GM21526 (cell line): ENCODE measurements at regions not wholly inside any gene's neighbourhood (a gene's known extent, or its start where the extent isn't known, plus 50 kb on each side); places are given as distances from the start of the nearest gene placed in this dataset.

ENCODE experiments used
- ATAC-seq: cut with Tn5 transposase; IDR thresholded peaks from one replicate; pipeline ENCODE4 v1.9.1; 2021; ENCODE audit warnings: moderate library complexity; ENCODE audit not compliant: unreplicated experiment, low FRiP score

DNA sequence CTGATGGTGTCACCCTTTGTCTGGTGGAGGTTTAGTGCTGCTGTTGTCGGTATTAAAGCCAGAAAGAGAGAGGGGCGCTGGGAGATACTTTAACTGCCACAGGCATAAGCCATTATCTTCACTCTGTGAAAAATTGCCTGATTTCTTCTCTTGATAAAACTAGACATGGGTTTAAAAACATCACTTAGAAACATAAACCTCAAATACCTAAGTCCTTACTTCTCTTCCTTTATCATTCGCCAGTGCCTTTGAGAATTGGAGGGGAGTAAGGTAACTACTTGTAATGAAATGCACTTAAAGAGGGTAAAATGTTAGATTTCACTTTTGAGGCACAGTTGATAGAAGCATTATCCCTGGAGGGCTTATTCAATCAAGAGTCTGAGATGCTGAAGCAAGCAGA is 434.5 kb downstream of the OLFM4 start:
- no peak for ATAC-seq

DNA sequence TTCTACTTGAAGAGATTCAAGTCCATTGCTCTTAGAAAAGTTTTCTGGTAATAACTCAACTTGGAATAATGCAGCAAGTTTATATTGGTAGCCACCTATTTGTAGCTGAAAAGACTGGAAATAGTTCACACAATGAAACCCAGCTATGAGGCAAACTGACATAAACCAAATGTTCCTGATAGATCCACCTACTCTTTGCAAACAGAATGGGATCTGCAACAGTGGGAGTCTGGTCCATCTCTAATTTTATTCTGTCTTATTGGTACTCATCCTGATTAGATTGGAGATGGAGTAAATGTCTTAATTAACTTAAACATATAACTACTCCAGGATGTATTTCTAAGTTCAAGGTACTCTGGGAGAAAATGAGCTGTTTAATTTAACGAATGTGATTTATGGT is 438.0 kb downstream of the OLFM4 start:
- ATAC-seq: no peak

DNA sequence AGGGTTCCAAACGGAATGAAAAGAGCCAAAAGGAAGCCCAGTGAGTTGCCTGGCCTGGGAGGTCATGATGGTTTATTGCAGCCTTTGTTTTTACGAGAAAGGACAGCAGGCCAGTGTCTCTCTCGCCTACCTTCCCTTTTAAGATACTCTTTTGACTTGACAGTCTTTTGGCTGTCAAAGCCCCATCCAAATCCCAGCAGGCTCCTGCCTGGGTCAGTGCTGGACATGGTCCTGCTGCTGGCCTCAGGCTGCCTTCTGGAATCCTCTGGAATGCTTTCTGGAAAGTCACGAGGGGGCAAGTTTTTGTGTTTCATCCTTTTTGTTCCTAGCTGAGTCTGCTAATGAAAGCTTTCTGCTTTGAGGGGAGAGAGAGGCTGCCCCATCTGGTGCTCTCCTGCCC is 444.8 kb downstream of the OLFM4 start:
- no peak for ATAC-seq

DNA sequence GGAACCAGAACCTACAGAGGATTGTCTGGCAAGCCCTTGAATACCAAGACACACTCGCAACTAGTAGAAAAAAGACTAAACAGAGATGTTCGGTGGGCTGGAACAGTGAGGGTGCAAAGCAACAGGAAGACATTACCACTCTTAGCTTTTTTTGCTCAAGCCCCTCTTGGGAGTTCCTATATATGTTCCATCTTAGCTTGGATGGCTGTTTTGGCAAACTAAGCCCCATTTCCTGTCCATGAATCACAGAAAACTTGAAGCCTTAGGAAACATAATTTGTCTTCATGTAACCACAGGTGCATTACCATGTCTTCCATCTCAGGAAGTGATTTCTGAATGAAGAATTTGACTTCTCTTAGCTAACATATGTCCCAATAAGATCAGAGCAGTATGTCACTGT is 446.3 kb downstream of the OLFM4 start:
- ATAC-seq: no peak

DNA sequence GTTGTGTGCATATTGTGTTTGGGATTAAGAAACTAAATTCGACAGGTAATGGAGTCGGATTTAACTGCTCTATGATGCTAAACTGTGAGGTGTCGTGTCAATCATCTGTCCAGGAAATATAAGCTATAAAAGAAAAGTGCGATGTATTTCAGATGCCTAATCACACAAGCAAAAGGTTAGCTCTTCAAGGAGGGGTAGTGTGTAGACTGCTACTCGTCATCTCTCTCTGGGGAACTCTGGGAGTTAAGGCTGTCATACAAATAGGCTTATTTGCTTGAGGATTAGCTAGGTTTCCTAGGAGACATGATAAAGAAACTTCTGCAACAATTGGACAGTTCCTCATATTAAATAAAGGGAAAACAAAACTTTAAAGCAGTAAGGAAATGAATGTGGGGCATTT is 462.1 kb downstream of the OLFM4 start:
- ATAC-seq: no peak

DNA sequence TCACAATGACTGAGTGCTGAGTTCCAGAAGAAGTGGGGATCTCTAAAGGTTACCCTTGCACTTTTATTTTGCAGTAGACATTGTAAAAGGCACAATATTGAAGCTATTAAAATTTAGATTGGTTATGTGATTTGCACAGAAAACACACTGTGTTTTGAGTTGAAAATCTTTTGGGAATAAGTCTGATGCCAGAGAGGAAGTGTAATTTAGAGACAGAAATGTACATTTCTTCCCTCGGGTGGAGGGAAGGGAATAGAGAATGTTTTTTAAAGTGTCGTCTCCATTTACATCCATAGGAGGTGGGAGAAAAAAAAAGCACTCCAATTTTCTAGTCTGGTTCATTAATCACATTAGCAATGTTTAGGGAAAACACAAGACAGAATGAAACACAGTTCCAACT is 465.8 kb downstream of the OLFM4 start:
- ATAC-seq: no peak

DNA sequence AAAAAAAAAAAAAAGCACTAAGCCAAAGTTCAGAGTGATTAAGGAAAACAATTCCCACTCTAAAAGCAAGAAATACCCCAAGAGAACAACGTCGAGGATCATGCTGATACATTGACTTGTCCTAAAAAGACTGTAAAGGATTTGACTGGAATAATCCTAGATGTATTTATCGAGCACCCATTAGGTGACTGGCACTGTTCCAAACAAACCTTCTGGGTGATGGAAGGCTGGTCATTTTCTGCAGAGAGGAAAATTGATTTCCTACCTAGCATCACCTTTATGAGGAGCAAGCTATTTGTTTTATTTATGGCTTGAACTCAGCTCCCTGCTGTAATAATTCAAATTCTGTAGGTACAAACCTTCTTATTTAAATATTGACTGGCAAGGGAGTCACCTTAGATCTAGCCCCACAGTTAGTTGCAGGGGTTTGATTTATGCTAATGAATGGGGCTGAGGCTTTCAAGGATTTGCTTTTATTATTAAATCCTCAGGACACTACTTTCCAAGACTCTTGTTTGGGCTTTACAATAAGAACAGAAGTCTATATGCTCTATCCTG is 471.0 kb downstream of the OLFM4 start:
- ATAC-seq: no peak

DNA sequence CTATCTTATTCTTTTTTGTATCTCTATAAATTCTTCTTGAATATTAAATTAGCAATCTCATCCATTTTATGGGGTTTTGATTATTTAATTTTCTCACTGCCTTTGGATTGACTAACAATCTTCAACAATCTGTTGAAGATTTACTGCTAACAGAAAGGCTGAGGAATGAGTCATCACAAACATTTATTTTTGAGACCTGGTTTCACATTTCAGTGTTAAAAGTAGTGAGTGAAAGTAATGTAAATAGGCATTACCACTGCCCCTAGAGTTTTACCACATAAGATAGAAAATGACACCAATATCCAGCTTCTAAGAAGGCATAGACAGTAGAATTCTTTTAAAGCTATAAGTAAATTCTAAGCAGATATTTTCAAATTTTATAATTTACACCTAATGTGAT is 472.8 kb downstream of the OLFM4 start:
- peak; percentile 73 for ATAC-seq

DNA sequence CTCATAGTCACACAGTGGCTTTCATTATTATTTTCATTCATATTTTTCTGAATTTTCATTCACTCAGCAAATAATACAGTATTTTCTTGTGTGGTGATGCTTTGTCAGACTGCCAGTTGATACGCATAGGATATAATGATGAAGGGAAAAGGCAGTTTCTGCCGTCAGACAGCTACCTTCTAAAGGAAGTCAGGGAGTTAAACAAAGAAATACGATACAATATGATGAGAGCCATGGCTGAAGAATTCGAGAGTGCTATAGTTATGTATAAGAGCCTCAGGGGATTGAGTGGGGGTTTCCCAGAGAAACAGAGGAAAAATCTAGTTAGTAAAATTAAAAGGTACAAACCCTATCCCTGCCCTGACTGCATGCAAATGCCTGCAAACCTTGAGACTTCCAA is 479.1 kb downstream of the OLFM4 start:
- ATAC-seq: no peak

DNA sequence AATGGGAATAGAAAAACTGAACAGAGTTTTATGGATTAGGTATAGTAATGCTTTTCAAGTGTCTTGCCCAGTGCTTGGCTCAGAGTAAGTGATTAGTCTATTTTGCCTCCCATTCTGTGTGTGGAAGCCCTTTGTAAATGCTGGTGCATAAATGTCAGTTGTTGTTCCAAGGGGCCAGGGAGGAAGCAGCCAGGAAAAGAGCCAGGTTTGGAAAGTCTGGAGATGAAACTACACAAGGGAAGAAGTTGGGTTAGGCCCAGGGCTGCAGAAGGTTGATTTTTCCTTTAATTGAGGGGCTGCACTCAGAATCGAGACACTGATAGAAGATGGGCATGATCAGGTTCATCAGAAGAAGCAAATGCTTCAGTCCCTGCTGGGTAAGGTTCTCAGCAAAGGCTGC is 484.0 kb downstream of the OLFM4 start:
- no peak for ATAC-seq

DNA sequence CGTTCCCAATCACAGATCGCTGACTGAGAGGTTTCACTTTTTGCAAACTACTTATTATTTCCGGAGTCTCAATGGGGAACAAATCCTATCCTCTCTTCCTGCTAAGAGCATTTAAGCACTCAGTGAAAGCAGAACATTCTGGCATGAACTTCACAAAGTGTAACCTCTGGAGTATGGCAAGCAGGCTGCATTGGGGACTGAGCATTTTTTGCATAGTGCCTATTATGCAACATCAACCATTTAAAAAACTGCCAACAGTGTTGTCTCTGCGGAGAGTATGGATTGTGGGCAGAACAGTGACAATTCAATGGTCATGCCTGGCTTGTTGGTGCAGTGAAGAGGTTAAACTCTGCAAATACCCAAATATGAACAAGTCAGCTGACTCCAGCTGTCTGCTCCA is 484.6 kb downstream of the OLFM4 start:
- no peak for ATAC-seq

DNA sequence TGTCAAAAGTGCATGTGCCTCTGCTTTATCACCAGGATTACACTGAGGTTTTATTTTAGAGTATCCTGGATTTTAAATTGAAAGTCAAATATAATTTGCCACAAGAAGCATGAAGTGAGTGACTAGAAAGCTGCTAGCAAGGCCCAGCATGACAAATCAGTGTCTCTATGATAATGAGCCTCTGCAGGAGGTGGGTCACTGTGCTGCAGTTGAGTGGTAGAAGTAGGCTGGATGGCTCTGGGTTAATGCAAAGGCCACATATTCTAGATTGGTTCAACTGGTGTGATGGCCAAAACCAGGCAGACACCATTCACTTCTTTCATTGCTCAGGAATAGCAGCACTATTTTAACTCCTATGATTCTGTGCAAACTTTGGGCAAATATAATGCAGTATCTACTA is 491.5 kb downstream of the OLFM4 start:
- no peak for ATAC-seq

DNA sequence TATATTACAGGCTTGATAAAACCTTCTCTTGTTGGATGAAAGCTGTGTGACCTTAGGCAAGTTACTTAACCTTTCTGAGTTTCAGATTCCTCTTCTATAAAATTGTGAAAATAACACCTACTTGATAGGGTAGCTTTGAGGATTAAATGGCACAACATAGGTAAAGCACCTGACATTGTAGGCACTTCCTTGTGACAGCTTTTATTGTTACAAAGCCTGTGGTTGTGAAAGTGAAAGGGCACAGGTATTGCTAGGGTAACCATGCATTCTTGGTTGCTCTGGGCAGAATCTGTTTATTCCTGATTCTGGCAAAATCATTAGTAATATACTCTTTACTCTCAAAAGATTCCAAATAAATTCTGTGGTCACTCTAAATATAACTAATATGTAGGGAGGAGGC is 493.4 kb downstream of the OLFM4 start:
- ATAC-seq: no peak

DNA sequence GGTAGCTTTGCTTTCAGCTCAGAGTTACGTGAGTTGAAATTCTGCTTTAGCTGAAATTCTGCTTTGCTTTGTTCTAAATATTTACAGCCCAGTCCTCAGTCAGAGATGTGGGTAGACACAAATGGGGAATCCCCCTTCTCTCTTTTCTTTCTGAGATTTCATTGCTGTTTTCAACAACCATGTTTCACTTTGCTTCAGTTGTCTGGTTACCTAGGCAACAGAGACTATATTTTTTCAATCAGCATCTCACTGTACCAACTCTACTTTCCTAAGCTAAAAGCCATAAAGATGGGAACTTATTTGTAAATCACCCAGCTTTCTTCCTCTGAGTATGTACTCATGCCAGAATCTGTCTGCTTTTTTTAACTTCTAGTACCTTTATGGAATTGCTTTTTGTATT is 509.0 kb downstream of the OLFM4 start:
- no peak for ATAC-seq

DNA sequence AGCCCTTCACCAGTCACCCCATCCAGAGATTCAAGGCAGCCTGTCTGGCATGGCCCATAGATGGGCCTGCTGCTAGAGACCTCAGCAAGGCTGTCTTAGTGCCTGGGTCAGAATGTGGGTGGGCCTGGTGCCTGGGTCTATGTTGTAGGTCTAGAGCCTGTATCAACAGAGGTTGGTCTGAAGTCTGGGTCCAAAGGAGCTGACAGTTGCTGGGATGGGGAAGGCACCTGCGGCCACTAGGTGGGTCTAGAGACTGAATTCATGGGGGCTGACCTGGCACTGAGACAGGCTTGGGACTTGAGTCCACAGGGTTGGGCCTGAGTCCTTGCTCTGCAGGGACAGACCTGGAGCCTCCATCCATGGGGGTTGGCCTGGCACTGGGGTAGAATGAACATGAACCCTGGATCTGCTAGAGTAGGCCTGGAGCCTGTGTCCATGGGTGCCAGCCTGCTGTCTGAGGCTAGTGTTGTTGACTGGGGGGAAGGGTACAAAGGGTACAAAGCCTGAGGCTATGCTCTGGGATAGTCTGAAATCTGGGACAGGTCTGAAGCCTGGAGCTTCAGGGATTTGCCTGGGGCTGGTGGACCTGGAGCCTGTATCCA is 516.8 kb downstream of the OLFM4 start:
- no peak for ATAC-seq

DNA sequence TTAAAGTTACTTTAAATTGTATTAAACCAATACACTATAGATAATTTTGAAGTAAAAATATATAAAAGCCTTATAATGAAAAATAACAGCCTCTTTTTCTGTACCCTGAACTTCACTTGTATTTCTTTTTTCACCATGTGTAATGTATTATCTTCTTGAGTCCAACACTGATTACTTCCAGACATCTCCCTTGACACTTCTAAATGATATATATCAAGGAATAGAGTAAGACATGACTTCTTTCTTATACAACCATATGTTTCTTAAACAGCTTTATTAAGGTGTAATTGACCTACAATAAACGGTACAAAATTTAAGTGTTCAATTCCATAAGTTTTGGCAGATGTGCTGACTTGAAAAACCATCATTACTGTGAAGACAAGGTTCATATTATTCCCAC is 531.9 kb downstream of the OLFM4 start:
- ATAC-seq: no peak

DNA sequence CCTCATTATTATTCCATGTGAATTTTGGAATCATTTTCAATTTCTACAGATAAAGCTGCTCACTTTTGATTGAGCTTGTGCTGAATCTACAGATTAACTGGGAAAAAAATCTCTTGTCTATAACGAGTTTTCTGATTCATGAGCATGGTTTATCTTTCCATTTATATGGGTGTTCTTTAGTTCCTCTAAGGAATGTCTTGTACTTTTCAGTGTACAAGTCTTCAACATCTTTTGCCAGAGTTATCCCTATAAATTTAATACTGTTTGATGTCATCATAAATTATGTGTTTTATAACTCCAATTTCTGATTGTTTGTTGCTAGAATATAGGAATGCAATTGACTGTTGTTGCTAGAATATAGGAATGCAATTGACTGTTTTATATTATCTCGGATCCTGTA is 533.8 kb downstream of the OLFM4 start:
- no peak for ATAC-seq

DNA sequence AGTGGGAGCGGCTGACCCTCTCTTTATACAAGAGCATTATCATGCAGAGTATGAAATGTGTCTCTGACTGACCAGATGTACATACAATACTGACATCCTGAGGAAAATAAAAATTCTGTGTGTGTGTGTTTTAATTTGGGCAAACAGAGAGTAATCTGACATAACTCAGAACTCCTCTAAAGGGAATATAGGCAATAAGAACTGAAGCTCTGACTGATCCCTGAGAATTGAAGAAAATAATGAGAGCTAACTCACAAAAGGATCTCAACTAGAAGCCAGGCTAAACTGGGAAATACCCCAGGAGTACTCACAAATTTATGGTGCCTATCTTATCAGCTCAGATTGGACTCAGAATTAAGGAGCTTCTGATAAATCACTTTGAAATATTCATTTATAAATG is 539.9 kb downstream of the OLFM4 start:
- ATAC-seq: no peak

DNA sequence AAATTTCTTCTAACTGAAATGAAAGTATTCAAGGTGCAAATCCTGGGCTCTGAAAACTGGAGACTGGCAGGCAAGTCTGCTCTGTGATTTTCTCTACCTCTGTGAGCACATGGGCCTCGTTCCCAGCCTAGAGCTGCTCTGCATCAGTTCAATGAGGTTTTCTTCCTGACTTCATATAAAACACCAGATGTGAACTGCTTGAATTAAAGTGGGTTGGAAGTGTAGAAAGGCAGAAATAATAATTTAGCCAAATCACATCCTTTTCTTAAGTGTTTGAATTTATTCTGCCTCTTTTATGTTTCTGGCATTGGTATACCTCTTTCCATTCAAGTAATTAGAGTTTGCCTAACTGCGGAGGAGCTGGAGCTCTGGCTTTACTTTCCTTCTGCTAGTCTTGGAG is 540.8 kb downstream of the OLFM4 start:
- no peak for ATAC-seq

DNA sequence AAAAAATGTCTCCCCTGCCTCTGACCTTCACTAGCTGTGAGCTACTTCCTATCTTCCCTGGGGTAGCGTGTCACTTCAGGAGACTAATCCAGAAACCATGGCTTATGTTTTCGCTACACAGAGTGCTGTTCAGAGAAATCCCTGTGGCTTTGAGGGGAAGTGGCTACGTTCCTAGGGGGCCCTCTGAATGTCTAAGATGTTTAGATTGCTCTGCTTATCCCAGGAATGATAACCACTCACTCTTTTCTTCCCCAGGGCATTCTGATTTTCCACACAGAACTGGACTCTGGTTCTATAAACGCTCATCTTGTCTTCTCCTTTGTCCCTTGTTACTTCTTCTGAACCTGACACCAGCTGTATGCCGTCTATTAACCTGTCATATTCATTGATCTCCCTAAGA is 572.5 kb downstream of the OLFM4 start:
- no peak for ATAC-seq

DNA sequence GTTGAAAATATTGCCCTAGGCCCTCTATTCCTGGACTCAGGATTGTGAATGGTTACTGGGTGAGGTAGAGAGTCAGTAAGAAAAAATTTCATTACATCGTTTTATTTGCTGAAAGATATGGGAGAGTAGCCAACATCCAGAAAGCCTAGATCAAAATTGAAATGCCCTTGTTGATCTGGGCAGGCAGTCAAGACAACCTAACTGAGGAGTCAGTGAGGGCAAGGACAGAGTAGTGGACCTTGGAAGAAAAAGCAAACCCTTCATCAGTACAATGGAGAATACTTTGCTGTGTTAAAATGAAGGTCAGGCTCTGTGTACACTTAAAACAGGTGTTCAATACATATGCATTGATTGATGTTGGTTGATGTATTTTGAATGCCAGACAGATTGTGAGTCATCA is 576.7 kb downstream of the OLFM4 start:
- no peak for ATAC-seq

DNA sequence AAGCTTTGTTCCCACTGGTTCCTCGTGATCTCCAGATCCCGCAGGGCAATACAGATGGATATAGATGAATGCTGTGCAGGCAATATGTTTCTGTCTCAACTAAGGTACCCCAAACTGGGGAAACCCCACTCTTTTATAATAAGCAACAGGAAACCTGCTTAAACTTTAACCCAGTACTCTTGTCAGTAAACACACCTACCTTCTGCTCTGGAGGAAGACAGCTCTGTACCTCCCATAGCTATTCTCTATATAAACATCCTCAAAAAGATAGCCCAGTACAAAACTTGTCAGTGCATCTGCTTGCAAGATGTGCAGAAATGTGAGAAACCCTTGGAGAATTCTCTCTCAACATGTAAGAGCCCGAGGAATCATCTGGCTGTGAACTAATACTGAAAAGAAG is 583.6 kb downstream of the OLFM4 start:
- no peak for ATAC-seq

DNA sequence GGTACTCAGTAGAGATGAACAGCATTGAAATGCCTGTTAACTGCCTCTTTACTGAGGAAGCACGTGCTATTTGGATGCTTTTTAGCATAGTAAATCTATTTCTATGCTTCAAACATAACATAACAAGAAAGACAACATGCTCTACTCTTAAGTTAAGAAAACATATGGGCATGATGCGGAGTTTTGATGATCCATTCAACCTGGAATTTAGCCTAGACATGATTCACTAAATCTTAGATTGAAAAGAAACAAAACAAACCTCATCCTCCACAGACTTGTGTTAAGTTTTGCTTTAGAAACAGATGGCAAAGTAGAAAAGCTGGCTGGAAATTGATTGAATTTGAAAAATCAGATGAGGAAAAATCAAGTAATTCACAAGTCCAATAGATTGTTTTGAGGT is 593.8 kb downstream of the OLFM4 start:
- no peak for ATAC-seq
